Ovary (tissue), 7 donors: ENCODE measurements at regions not wholly inside any gene's neighbourhood (a gene's known extent, or its start where the extent isn't known, plus 50 kb on each side); places are given as distances from the start of the nearest gene placed in this dataset.
"Not testable (repeated sequence)": the region's sequence is repeated elsewhere in the genome, so short reads cannot be mapped to it uniquely, and the experiment has no call there.

ENCODE experiments used
- DNase-seq, 5 donors: peaks; one replicate each; pipeline ENCODE4 v3.0.0-alpha.2; 2019 to 2020
- H3K27ac ChIP-seq, 2 donors: fragments of 200-600 bp; one replicate each; pipeline versions ENCODE4 v1.5.1 to v1.8.0; 2019 to 2022
- H3K27me3 ChIP-seq: fragments of 200-600 bp; one replicate; pipeline ENCODE4 v1.8.0; 2022
- H3K36me3 ChIP-seq: fragments of 200-600 bp; sonication (generic); one replicate; pipeline ENCODE4 v1.5.1; 2019
- H3K4me1 ChIP-seq: one replicate; pipeline ENCODE4 v1.8.1; 2013; ENCODE audit warnings: mild to moderate bottlenecking, moderate library complexity; ENCODE audit not compliant: insufficient read depth
- H3K4me3 ChIP-seq: fragments of 200-600 bp; sonication (generic); one replicate; pipeline ENCODE4 v1.5.1; 2017
- H3K9me3 ChIP-seq, 2 donors: fragments of 200-600 bp in 1 of 2; sonication (generic) in 1 of 2; one replicate each; pipeline versions ENCODE4 v1.5.1 to v1.8.1; 2013 to 2019; ENCODE audit warnings: mild to moderate bottlenecking in 1 of 2, moderate library complexity in 1 of 2
- EP300 ChIP-seq: sonication (generic); formaldehyde crosslinking; IDR thresholded peaks from one replicate; pipeline ENCODE4 v1.6.1; 2017; ENCODE audit warnings: antibody characterized with exemption
- POLR2A ChIP-seq: fragments of 450-650 bp; IDR thresholded peaks from one replicate; pipeline ENCODE4 v1.6.1; 2017; ENCODE audit warnings: antibody characterized with exemption, mild to moderate bottlenecking, moderate library complexity
- WGBS, 3 donors: extraction: QIAGEN DNeasy Blood & Tissue Kit in 1 of 3; methylation state at CpG; one replicate each; pipeline versions ENCODE4 v1.1.5 to v1.1.7; 2013 to 2017; 5-methylcytosine and 5-hydroxymethylcytosine counted together
- intact Hi-C, 4 donors: fragments of 100-400 bp; cut with DNase I; formaldehyde crosslinking; loops; one replicate each; pipeline versions ENCODE4 v1.11.0 to v1.15.1; 2022 to 2023
- TF ChIP-seq, protein P1 (sequence below), 3 donors: fragments of 450-650 bp in 2 of 3; fragments of 200-600 bp in 1 of 3; IDR thresholded peaks; one replicate each; pipeline versions ENCODE4 v1.5.1 to v1.8.0; 2016 to 2022; ENCODE audit warnings: antibody characterized with exemption in 3 of 3, mild to moderate bottlenecking in 1 of 3
- donor health status: DM: no; HTN: no; CAD: no; lungs with moderate emphysema.
- donor health status: DM: no; HTN: no; CAD: no.
- donor health status: Bipolar disorder and iron deficiency.
- donor health status: DM: no; HTN: no; CAD: no.
- donor health status: DM: yes; HTN: yes; CAD: no.

- no peaks in the 10 kb centered on the region for H3K9me3 ChIP-seq
- no peaks in the 10 kb centered on the region for H3K36me3 ChIP-seq
- DNase-seq: no peak
- TF ChIP-seq POLR2A (no peak), EP300 (no peak)
- TF ChIP-seq, protein P1, sequence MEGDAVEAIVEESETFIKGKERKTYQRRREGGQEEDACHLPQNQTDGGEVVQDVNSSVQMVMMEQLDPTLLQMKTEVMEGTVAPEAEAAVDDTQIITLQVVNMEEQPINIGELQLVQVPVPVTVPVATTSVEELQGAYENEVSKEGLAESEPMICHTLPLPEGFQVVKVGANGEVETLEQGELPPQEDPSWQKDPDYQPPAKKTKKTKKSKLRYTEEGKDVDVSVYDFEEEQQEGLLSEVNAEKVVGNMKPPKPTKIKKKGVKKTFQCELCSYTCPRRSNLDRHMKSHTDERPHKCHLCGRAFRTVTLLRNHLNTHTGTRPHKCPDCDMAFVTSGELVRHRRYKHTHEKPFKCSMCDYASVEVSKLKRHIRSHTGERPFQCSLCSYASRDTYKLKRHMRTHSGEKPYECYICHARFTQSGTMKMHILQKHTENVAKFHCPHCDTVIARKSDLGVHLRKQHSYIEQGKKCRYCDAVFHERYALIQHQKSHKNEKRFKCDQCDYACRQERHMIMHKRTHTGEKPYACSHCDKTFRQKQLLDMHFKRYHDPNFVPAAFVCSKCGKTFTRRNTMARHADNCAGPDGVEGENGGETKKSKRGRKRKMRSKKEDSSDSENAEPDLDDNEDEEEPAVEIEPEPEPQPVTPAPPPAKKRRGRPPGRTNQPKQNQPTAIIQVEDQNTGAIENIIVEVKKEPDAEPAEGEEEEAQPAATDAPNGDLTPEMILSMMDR (IDR thresholded peaks at IDR 0.05): no peak
- no peaks in the 10 kb centered on the region for H3K4me1 ChIP-seq
- H3K27ac ChIP-seq: no peak overlapping the region
- no peaks in the 10 kb centered on the region for H3K27me3 ChIP-seq
- no peak overlapping the region for H3K4me3 ChIP-seq
- intact Hi-C loops: no loop called here
Measured at GRCh38 chr5:7157083-7157482, 238.9 kb upstream of the ADCY2 start.

- Histone ChIP-seq H3K36me3 (no peaks in the 10 kb centered on the region), H3K4me3 (no peak overlapping the region), H3K27ac (no peak overlapping the region), H3K4me1 (no peaks in the 10 kb centered on the region), H3K27me3 (no peaks in the 10 kb centered on the region), H3K9me3 (no peaks in the 10 kb centered on the region)
- WGBS, 3 donors: 79 to 91% (median 82%) methylated on average over 4 of the region's 4 CpGs
- TF ChIP-seq POLR2A (no peak), EP300 (no peak)
- TF ChIP-seq, protein P1 (IDR thresholded peaks at IDR 0.05): no peak
- no peak for DNase-seq
- intact Hi-C loops: no loop called here
Measured at GRCh38 chr5:7169240-7169878, 226.6 kb upstream of the ADCY2 start.

DNA sequence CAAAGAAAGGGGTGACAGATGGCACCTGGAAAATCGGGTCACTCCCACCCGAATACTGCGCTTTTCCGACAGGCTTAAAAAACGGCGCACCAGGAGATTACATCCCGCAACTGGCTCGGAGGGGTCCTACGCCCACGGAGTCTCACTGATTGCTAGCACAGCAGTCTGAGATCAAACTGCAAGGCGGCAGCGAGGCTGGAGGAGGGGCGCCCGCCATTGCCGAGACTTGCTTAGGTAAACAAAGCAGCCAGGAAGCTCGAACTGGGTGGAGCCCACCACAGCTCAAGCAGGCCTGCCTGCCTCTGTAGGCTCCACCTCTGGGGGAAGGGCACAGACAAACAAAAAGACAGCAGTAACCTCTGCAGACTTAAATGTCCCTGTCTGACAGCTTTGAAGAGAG lies 225.2 kb upstream of the ADCY2 start:
- H3K27ac ChIP-seq, DNase-seq, H3K36me3 ChIP-seq, H3K4me3 ChIP-seq, H3K9me3 ChIP-seq, intact Hi-C loops, H3K4me1 ChIP-seq, H3K27me3 ChIP-seq: not testable (repeated sequence)
- 56 to 69% (median 67%) methylated on average over 16 of the region's 16 CpGs for WGBS, 3 donors

GRCh38 chr5:7179364-7179763 lies 216.6 kb upstream of the ADCY2 start:
- H3K36me3 ChIP-seq: no peaks in the 10 kb centered on the region
- no peaks in the 10 kb centered on the region for H3K9me3 ChIP-seq
- TF ChIP-seq, protein P1 (IDR thresholded peaks at IDR 0.05): no peak
- TF ChIP-seq EP300 (no peak), POLR2A (no peak)
- WGBS, 3 donors: 50 to 68% (median 57%) methylated on average over 3 of the region's 3 CpGs
- no peak overlapping the region for H3K27ac ChIP-seq
- H3K4me1 ChIP-seq: no peaks in the 10 kb centered on the region
- DNase-seq: no peak
- intact Hi-C loops: no loop called here
- no peaks in the 10 kb centered on the region for H3K27me3 ChIP-seq
- H3K4me3 ChIP-seq: no peak overlapping the region

DNA sequence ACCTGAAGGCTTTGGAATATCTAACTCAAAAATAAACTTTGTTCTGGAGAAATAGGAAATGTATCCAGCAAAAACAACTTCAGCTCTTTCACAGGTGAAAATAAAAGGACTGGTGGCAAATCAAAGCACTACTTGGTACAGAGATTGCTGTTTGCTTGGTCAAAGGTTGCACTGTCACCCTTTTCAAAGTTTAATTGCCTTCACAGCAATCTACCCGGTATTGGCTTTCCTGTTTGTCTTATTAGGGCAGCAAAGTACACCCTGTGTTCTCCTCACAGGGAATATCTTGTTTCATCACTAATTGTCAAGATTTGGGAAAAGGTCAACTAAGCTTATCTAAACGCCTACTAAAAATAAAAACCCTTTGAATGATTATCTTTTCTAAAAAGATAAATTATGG lies 214.1 kb upstream of the ADCY2 start:
- intact Hi-C loops: no loop called here
- TF ChIP-seq POLR2A (no peak), EP300 (no peak)
- TF ChIP-seq, protein P1 (IDR thresholded peaks at IDR 0.05): no peak
- Histone ChIP-seq H3K9me3 (no peaks in the 10 kb centered on the region), H3K27ac (no peak overlapping the region), H3K27me3 (no peaks in the 10 kb centered on the region), H3K4me1 (no peaks in the 10 kb centered on the region), H3K4me3 (no peak overlapping the region), H3K36me3 (no peaks in the 10 kb centered on the region)
- WGBS, 3 donors: 25 to 39% (median 34%) methylated on average over 2 of the region's 2 CpGs
- DNase-seq: no peak
